ENCODE measurements at regions not wholly inside any gene's neighbourhood (a gene's known extent, or its start where the extent isn't known, plus 50 kb on each side); places are given as distances from the start of the nearest gene placed in this dataset.

DNA sequence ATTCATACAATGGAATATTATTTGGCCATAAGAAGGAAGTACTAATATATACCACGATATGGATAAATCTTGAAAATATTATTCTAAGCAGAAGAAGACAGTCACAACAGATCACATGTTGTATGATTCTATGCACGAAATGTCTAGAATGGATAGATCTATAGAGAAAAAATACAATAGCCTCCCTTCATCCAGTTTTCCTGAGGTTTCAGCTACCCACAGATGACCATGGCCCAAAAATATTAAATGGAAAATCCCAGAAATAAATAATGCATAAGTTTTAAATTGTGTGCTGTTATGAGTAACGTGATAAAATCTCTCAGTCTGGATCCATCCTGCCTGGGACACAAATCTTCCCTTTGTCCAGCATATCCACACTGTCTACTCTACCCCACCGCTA, 162.2 kb upstream of the ST8SIA2 start:
- no peak for TF ChIP-seq EZH2 (IDR thresholded peaks at IDR 0.05; ENCODE audit: borderline replicate concordance, low read depth, low read length, poor library complexity, severe bottlenecking)
- TF ChIP-seq, protein P1, sequence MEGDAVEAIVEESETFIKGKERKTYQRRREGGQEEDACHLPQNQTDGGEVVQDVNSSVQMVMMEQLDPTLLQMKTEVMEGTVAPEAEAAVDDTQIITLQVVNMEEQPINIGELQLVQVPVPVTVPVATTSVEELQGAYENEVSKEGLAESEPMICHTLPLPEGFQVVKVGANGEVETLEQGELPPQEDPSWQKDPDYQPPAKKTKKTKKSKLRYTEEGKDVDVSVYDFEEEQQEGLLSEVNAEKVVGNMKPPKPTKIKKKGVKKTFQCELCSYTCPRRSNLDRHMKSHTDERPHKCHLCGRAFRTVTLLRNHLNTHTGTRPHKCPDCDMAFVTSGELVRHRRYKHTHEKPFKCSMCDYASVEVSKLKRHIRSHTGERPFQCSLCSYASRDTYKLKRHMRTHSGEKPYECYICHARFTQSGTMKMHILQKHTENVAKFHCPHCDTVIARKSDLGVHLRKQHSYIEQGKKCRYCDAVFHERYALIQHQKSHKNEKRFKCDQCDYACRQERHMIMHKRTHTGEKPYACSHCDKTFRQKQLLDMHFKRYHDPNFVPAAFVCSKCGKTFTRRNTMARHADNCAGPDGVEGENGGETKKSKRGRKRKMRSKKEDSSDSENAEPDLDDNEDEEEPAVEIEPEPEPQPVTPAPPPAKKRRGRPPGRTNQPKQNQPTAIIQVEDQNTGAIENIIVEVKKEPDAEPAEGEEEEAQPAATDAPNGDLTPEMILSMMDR (conservative IDR thresholded peaks at IDR 0.05; ENCODE audit: low read depth, low read length): no peak
- Histone ChIP-seq H3K4me1 (ENCODE audit: insufficient read depth, low read length, poor library complexity, severe bottlenecking) (no peaks in the 10 kb centered on the region), H3K27me3 (replicated peaks; ENCODE audit: insufficient read depth, low read depth, low read length, poor library complexity) (peaks cover 12% of the 10 kb centered on the region), H3K36me3 (ENCODE audit: insufficient read depth, low read length, poor library complexity, severe bottlenecking) (no peaks in the 10 kb centered on the region), H3K4me3 (ENCODE audit: low read depth, low read length, poor library complexity, severe bottlenecking) (no peak overlapping the region), H3K9me3 (ENCODE audit: low read depth, low read length, poor library complexity, severe bottlenecking) (no peaks in the 10 kb centered on the region), H3K27ac (ENCODE audit: low read depth, low read length, poor library complexity, severe bottlenecking) (no peak overlapping the region)
- no TSS peak for BruUV-seq (replicated peaks)
- no peak for DNase-seq (ENCODE audit: low spot score)
- intact Hi-C loops (cut with micrococcal nuclease; ENCODE audit: unreplicated experiment): no loop called here
- CTCF ChIA-PET: no interaction called here
- POLR2A ChIA-PET (ENCODE audit: low non-redundant PET): no interaction called here

DNA sequence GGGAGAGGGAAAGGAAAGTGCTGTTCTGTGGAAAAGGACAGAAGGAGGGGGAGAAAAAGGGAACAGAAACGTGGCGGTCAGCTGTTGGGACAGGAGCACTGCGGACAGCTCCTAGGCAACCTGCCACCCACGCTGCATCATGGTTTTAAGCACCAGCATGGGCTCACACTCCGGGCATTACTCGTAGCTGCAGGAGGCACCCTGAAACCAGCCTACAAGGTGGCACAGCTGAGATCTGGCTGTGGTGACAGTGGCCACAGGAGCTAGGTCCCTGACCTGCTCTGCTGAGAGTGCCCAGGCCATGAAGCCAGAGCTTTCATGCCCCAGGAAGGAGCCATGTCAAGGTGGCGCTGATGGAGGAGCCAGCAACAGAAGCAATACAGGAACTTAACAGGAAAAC, 161.4 kb upstream of the ST8SIA2 start:
- Histone ChIP-seq H3K4me3 (ENCODE audit: low read depth, low read length, poor library complexity, severe bottlenecking) (no peak overlapping the region), H3K27ac (ENCODE audit: low read depth, low read length, poor library complexity, severe bottlenecking) (no peak overlapping the region), H3K27me3 (replicated peaks; ENCODE audit: insufficient read depth, low read depth, low read length, poor library complexity) (peaks cover 12% of the 10 kb centered on the region), H3K36me3 (ENCODE audit: insufficient read depth, low read length, poor library complexity, severe bottlenecking) (no peaks in the 10 kb centered on the region), H3K4me1 (ENCODE audit: insufficient read depth, low read length, poor library complexity, severe bottlenecking) (no peaks in the 10 kb centered on the region), H3K9me3 (ENCODE audit: low read depth, low read length, poor library complexity, severe bottlenecking) (no peaks in the 10 kb centered on the region)
- ChIA-PET POLR2A (ENCODE audit: low non-redundant PET) (no interaction called here), CTCF (no interaction called here)
- intact Hi-C loops (cut with micrococcal nuclease; ENCODE audit: unreplicated experiment): no loop called here
- DNase-seq (ENCODE audit: low spot score): no peak
- BruUV-seq (replicated peaks): no TSS peak
- no peak for TF ChIP-seq EZH2 (IDR thresholded peaks at IDR 0.05; ENCODE audit: borderline replicate concordance, low read depth, low read length, poor library complexity, severe bottlenecking)
- TF ChIP-seq, protein P1 (conservative IDR thresholded peaks at IDR 0.05; ENCODE audit: low read depth, low read length): no peak

DNA sequence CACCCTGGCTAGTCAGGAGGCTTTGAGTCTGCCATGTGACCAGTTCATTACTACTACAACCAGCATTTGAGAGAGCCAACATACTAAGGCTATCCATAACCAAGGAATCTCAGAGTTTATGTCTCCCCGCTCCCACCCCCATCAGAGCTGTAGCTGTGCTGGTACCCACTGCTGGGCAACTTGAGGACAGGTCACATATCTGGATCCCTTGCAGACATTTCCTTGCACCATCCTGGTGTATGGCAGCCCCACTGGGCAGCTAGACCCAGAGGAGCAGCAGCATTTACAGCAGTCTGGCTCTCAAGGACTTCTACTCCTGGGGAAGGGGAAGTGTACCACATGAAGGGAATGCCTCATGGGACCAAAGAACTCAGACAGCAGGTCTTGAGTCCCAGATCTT, 160.8 kb upstream of the ST8SIA2 start:
- Histone ChIP-seq H3K4me1 (ENCODE audit: insufficient read depth, low read length, poor library complexity, severe bottlenecking) (no peaks in the 10 kb centered on the region), H3K27me3 (replicated peaks; ENCODE audit: insufficient read depth, low read depth, low read length, poor library complexity) (peaks cover 12% of the 10 kb centered on the region), H3K9me3 (ENCODE audit: low read depth, low read length, poor library complexity, severe bottlenecking) (no peaks in the 10 kb centered on the region), H3K36me3 (ENCODE audit: insufficient read depth, low read length, poor library complexity, severe bottlenecking) (no peaks in the 10 kb centered on the region), H3K27ac (ENCODE audit: low read depth, low read length, poor library complexity, severe bottlenecking) (no peak overlapping the region), H3K4me3 (ENCODE audit: low read depth, low read length, poor library complexity, severe bottlenecking) (no peak overlapping the region)
- intact Hi-C loops (cut with micrococcal nuclease; ENCODE audit: unreplicated experiment): no loop called here
- no peak for DNase-seq (ENCODE audit: low spot score)
- ChIA-PET POLR2A (ENCODE audit: low non-redundant PET) (no interaction called here), CTCF (no interaction called here)
- BruUV-seq (replicated peaks): no TSS peak
- no peak for TF ChIP-seq EZH2 (IDR thresholded peaks at IDR 0.05; ENCODE audit: borderline replicate concordance, low read depth, low read length, poor library complexity, severe bottlenecking)
- TF ChIP-seq, protein P1 (conservative IDR thresholded peaks at IDR 0.05; ENCODE audit: low read depth, low read length): no peak

All from A673 (cell line).